HG02571 (cell line): ENCODE measurements at regions not wholly inside any gene's neighbourhood (a gene's known extent, or its start where the extent isn't known, plus 50 kb on each side); places are given as distances from the start of the nearest gene placed in this dataset.
A peak's percentile ranks its signal among the peaks of the same experiment; 100 is the strongest.

Source experiments
- ATAC-seq: cut with Tn5 transposase; IDR thresholded peaks from one replicate; pipeline ENCODE4 v1.9.1; 2021; ENCODE audit warnings: mild to moderate bottlenecking, moderate library complexity; ENCODE audit not compliant: unreplicated experiment

- no peak for ATAC-seq
Measured at GRCh38 chr2:13572466-13572865, 855.7 kb downstream of the TRIB2 start.

GRCh38 chr2:13574831-13575230 is 858.1 kb downstream of the TRIB2 start:
- no peak for ATAC-seq

GRCh38 chr2:13576406-13577036 is 859.8 kb downstream of the TRIB2 start:
- no peak for ATAC-seq

- ATAC-seq = no peak
Measured at GRCh38 chr2:13578547-13578946, 861.8 kb downstream of the TRIB2 start.

- no peak for ATAC-seq
Measured at GRCh38 chr2:13581471-13581870, 864.7 kb downstream of the TRIB2 start.

GRCh38 chr2:13583609-13584008 is 866.9 kb downstream of the TRIB2 start:
- ATAC-seq = no peak

GRCh38 chr2:13584020-13584419 is 867.3 kb downstream of the TRIB2 start:
- no peak for ATAC-seq

- no peak for ATAC-seq
Measured at GRCh38 chr2:13585732-13586131, 869.0 kb downstream of the TRIB2 start.

- ATAC-seq = no peak
Measured at GRCh38 chr2:13596233-13596632, 879.5 kb downstream of the TRIB2 start.

GRCh38 chr2:13597176-13597575 is 880.4 kb downstream of the TRIB2 start:
- ATAC-seq = no peak

- no peak for ATAC-seq
Measured at GRCh38 chr2:13601506-13601905, 884.8 kb downstream of the TRIB2 start.

GRCh38 chr2:13604951-13605661 is 888.4 kb downstream of the TRIB2 start:
- ATAC-seq = no peak

- no peak for ATAC-seq
Measured at GRCh38 chr2:13607139-13607538, 890.4 kb downstream of the TRIB2 start.

- ATAC-seq = no peak
Measured at GRCh38 chr2:13611939-13612338, 895.2 kb downstream of the TRIB2 start.

GRCh38 chr2:13616059-13616458 is 899.3 kb downstream of the TRIB2 start:
- no peak for ATAC-seq

- ATAC-seq = no peak
Measured at GRCh38 chr2:13616616-13617015, 899.9 kb downstream of the TRIB2 start.

GRCh38 chr2:13628122-13628521 is 911.4 kb downstream of the TRIB2 start:
- ATAC-seq = no peak

GRCh38 chr2:13638181-13638580 is 921.4 kb downstream of the TRIB2 start:
- no peak for ATAC-seq

GRCh38 chr2:13649918-13650317 is 933.2 kb downstream of the TRIB2 start:
- no peak for ATAC-seq

- no peak for ATAC-seq
Measured at GRCh38 chr2:13650586-13651180, 933.9 kb downstream of the TRIB2 start.

- peak; percentile 56 for ATAC-seq
Measured at GRCh38 chr2:13651684-13652131, 935.0 kb downstream of the TRIB2 start.
